Activated B cell treated with CpG ODN at 0.5 μM for 24 hours (primary cell): ENCODE measurements at regions not wholly inside any gene's neighbourhood (a gene's known extent, or its start where the extent isn't known, plus 50 kb on each side); places are given as distances from the start of the nearest gene placed in this dataset.
A peak's percentile ranks its signal among the peaks of the same experiment; 100 is the strongest.
"Not testable (repeated sequence)": the region's sequence is repeated elsewhere in the genome, so short reads cannot be mapped to it uniquely, and the experiment has no call there.

Source experiments
- ATAC-seq: fragments of 200-7000 bp; cut with Tn5 transposase; one replicate; pipeline ENCODE4 v1.10.0; 2021; ENCODE audit warnings: low read depth, mild to moderate bottlenecking, moderate library complexity
- CTCF ChIA-PET: fragments of 350-600 bp; sonication (Branson Sonifier 250); formaldehyde crosslinking; loops from one replicate; lab custom pipeline; 2021; ENCODE audit warnings: antibody characterized with exemption; lab: Charles Lee
- POLR2A ChIA-PET: fragments of 350-600 bp; sonication (Branson Sonifier 250); formaldehyde crosslinking; loops from one replicate; lab custom pipeline; 2021; ENCODE audit warnings: antibody characterized with exemption; lab: Charles Lee
- DNase-seq: peaks from one replicate; pipeline ENCODE4 v3.0.0; 2022
- H3K27ac Mint-ChIP-seq: one replicate; pipeline ENCODE4 v1.8.0; 2020; ENCODE audit warnings: mixed read lengths
- H3K27me3 Mint-ChIP-seq: one replicate; pipeline ENCODE4 v1.8.0; 2021; ENCODE audit warnings: mixed read lengths
- H3K36me3 Mint-ChIP-seq: one replicate; pipeline ENCODE4 v1.8.0; 2021; ENCODE audit warnings: low read depth, mixed read lengths
- H3K4me1 Mint-ChIP-seq: one replicate; pipeline ENCODE4 v1.8.0; 2021; ENCODE audit warnings: mixed read lengths
- H3K4me3 Mint-ChIP-seq: one replicate; pipeline ENCODE4 v1.8.0; 2020; ENCODE audit warnings: mild to moderate bottlenecking, mixed read lengths
- H3K9me3 Mint-ChIP-seq: one replicate; pipeline ENCODE4 v1.8.0; 2020; ENCODE audit warnings: mixed read lengths
- CTCF ChIP-seq: fragments of 200-600 bp; IDR thresholded peaks from one replicate; pipeline ENCODE4 v1.8.0; 2022; ENCODE audit warnings: antibody characterized with exemption, mild to moderate bottlenecking
- intact Hi-C: fragments of 100-400 bp; cut with micrococcal nuclease; formaldehyde crosslinking; loops from one replicate; pipeline ENCODE4 v1.15.1; 2024

GRCh38 chr11:33994937-33995336 lies 56.6 kb upstream of the CAPRIN1 start:
- H3K4me3 Mint-ChIP-seq, result no peak overlapping the region
- POLR2A ChIA-PET, result interaction anchor here (0.6 kb wide), 1 partner anchor 116 kb away, joined by 5 read pairs; no protein-coding TSS in a partner anchor
- H3K27ac Mint-ChIP-seq, result no peak overlapping the region
- ATAC-seq, result no peak
- peaks cover 12% of the 10 kb centered on the region for H3K4me1 Mint-ChIP-seq
- peaks cover 21% of the 10 kb centered on the region for H3K27me3 Mint-ChIP-seq
- TF ChIP-seq CTCF, result no peak
- H3K36me3 Mint-ChIP-seq, result no peaks in the 10 kb centered on the region
- intact Hi-C loops, result loop anchor here (5.0 kb wide), 1 partner anchor 72 kb away; no protein-coding TSS in a partner anchor
- CTCF ChIA-PET, result no interaction called here
- no peaks in the 10 kb centered on the region for H3K9me3 Mint-ChIP-seq
- DNase-seq, result no peak

- H3K36me3 Mint-ChIP-seq, H3K27ac Mint-ChIP-seq, ATAC-seq, POLR2A ChIA-PET, intact Hi-C loops, DNase-seq, H3K4me1 Mint-ChIP-seq, H3K9me3 Mint-ChIP-seq, H3K27me3 Mint-ChIP-seq: not testable (repeated sequence)
- CTCF ChIA-PET, result interaction anchor here (0.6 kb wide), 1 partner anchor 85 kb away, joined by 4 read pairs; no protein-coding TSS in a partner anchor
- peak overlapping the region; percentile 16 for H3K4me3 Mint-ChIP-seq
These were observed 60.4 kb upstream of the CAPRIN1 start for GRCh38 chr11:33991136-33991535.

GRCh38 chr11:33990131-33990530 lies 61.4 kb upstream of the CAPRIN1 start:
- intact Hi-C loops, H3K4me3 Mint-ChIP-seq: not testable (repeated sequence)

GRCh38 chr11:33989461-33989860 lies 62.1 kb upstream of the CAPRIN1 start:
- H3K9me3 Mint-ChIP-seq, result no peaks in the 10 kb centered on the region
- ChIA-PET POLR2A (no interaction called here), CTCF (interaction anchor here (3.1 to 4.0 kb wide), 4 partner anchors 17 to 182 kb away, joined by 14 to 52 read pairs (median 30); no protein-coding TSS in a partner anchor)
- ATAC-seq (no peak), DNase-seq (no peak)
- TF ChIP-seq CTCF, result no peak
- no peak overlapping the region for H3K27ac Mint-ChIP-seq
- peaks cover 3% of the 10 kb centered on the region for H3K4me1 Mint-ChIP-seq
- intact Hi-C loops, result loop anchor here (2.0 kb wide), 1 partner anchor 369 kb away; the partner anchor contains the start of gene ABTB2
- peaks cover 5% of the 10 kb centered on the region for H3K27me3 Mint-ChIP-seq
- H3K4me3 Mint-ChIP-seq, result no peak overlapping the region
- no peaks in the 10 kb centered on the region for H3K36me3 Mint-ChIP-seq

More at GRCh38 chr11:33990131-33990530, 61.4 kb upstream of the CAPRIN1 start:
- DNase-seq, H3K27me3 Mint-ChIP-seq, ATAC-seq, H3K27ac Mint-ChIP-seq, POLR2A ChIA-PET, H3K36me3 Mint-ChIP-seq, H3K4me1 Mint-ChIP-seq, H3K9me3 Mint-ChIP-seq: not testable (repeated sequence)
- CTCF ChIA-PET, result interaction anchor here (3.6 to 4.0 kb wide), 2 partner anchors 133 to 160 kb away, joined by 14 to 35 read pairs; no protein-coding TSS in a partner anchor

- no peak for TF ChIP-seq CTCF
- Mint-ChIP-seq H3K36me3 (no peaks in the 10 kb centered on the region), H3K4me1 (peaks cover 3% of the 10 kb centered on the region), H3K27ac (no peak overlapping the region), H3K27me3 (peaks cover 6% of the 10 kb centered on the region), H3K9me3 (no peaks in the 10 kb centered on the region), H3K4me3 (no peak overlapping the region)
- ATAC-seq (no peak), DNase-seq (no peak)
- intact Hi-C loops, result loop anchor here (1.0 to 2.0 kb wide), 5 partner anchors 17 to 370 kb away; partner anchors contain the start of gene ABTB2
- POLR2A ChIA-PET, result no interaction called here
- CTCF ChIA-PET, result interaction anchor here (0.7 to 4.0 kb wide), 19 partner anchors 8 to 867 kb away, joined by 3 to 52 read pairs (median 4); no protein-coding TSS in a partner anchor
These were observed 62.8 kb upstream of the CAPRIN1 start for GRCh38 chr11:33988586-33989370.
